ENCODE measurements at regions not wholly inside any gene's neighbourhood (a gene's known extent, or its start where the extent isn't known, plus 50 kb on each side); places are given as distances from the start of the nearest gene placed in this dataset.

DNA sequence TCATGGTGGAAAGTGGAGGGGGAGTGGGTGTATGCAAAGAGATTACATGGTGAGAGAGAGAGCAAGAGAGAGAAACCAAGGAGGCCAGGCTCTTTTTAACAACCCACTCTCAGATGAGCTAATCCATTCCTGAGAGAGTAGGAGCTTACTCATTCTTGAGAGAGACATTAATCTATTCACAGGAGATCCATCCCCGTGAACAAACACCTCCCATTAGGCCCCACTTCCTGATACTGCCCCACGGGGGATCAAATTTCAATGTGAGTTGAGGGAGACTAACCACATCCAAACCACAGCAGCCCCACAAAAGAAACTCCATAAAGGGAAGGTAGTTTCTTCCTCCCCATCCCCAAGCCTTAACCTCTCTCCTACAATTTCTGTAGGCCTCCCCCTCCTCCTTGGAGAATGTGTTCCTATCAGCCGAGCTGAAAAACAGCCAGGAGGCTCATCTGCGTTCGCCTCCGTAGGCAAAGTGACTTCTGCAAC is 450.0 kb downstream of the NPIPA7 start (continued):
- TF ChIP-seq CTCF (IDR thresholded peaks at IDR 0.05) = no peak

GRCh38 chr16:16830401-16830800 is 451.5 kb downstream of the NPIPA7 start:
- Histone ChIP-seq H3K4me2 (peak overlapping the region; percentile 53), H3K27ac (peak overlapping the region; percentile 84 to 92), H3K9me3 (peaks cover 4% of the 10 kb centered on the region; the same call in 1 of the 3 replicates), H3K4me3 (no peak overlapping the region), H3K4me1 (peaks cover 38% of the 10 kb centered on the region)
- 5% methylated on average over 1 of the region's 1 CpG for WGBS (ENCODE audit: missing lambda C conversion rate)
- TF ChIP-seq FOXS1 (CRISPR knock-in tag; IDR thresholded peaks at IDR 0.05) (no peak), CEBPB (IDR thresholded peaks at IDR 0.05) (peak in 1 of 2 experiments; percentile 24; a peak in 1 of 4 replicates), RCOR1 (IDR thresholded peaks at IDR 0.05; ENCODE audit: low read depth, low read length) (no peak), GATA3 (IDR thresholded peaks at IDR 0.05; ENCODE audit: borderline replicate concordance) (peak; percentile 13; the same call in 1 of the 2 replicates), JUN (IDR thresholded peaks at IDR 0.05) (peak; percentile 59 to 60; a peak in 2 of 5 replicates), EP300 (IDR thresholded peaks at IDR 0.05) (peak; percentile 41 to 73; a peak in 2 of 5 replicates)
- TF ChIP-seq, protein P1, sequence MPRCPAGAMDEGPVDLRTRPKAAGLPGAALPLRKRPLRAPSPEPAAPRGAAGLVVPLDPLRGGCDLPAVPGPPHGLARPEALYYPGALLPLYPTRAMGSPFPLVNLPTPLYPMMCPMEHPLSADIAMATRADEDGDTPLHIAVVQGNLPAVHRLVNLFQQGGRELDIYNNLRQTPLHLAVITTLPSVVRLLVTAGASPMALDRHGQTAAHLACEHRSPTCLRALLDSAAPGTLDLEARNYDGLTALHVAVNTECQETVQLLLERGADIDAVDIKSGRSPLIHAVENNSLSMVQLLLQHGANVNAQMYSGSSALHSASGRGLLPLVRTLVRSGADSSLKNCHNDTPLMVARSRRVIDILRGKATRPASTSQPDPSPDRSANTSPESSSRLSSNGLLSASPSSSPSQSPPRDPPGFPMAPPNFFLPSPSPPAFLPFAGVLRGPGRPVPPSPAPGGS (IDR thresholded peaks at IDR 0.05) = 0 out of 3 replicates have a peak, but pooled peaks have one; percentile 48
- POLR2A ChIA-PET = no interaction called here
- FAIRE-seq (no peak), ATAC-seq (peak; percentile 77 to 82), DNase-seq (ENCODE audit: low read depth in 1 of 2, low spot score in 1 of 2) (peak; percentile 25 to 80)
- CTCF ChIA-PET = no interaction called here

GRCh38 chr16:16830973-16831372 is 452.0 kb downstream of the NPIPA7 start:
- 3% methylated on average over 2 of the region's 2 CpGs for WGBS (ENCODE audit: missing lambda C conversion rate)
- ChIA-PET CTCF (no interaction called here), POLR2A (no interaction called here)
- H3K27ac ChIP-seq = peak overlapping the region; percentile 84 to 92
- H3K9me3 ChIP-seq = peaks cover 4% of the 10 kb centered on the region; the same call in 1 of the 3 replicates
- peak; percentile 36 for FAIRE-seq
- TF ChIP-seq JUNB (IDR thresholded peaks at IDR 0.05) = peak; percentile 84
- TF ChIP-seq ESRRA (IDR thresholded peaks at IDR 0.05; ENCODE audit: borderline replicate concordance, low read length) = no peak
- TF ChIP-seq RAD21 (conservative IDR thresholded peaks at IDR 0.05 in 1 of 2, IDR thresholded peaks at IDR 0.05 in 1 of 2) = peak in 1 of 2 experiments; percentile 17; a peak in 1 of 5 replicates
- no peak for TF ChIP-seq RCOR1 (IDR thresholded peaks at IDR 0.05; ENCODE audit: low read depth, low read length)
- TF ChIP-seq JUN (IDR thresholded peaks at IDR 0.05) = peak in 1 of 2 experiments; percentile 58; a peak in 1 of 5 replicates
- peak; percentile 21 to 36; a peak in 1 of 5 replicates for TF ChIP-seq EP300 (IDR thresholded peaks at IDR 0.05)
- TF ChIP-seq FOSL2 (IDR thresholded peaks at IDR 0.05) = peak; percentile 84
- peak; percentile 68 for TF ChIP-seq FOSL2 (CRISPR knock-in tag; IDR thresholded peaks at IDR 0.05)
- peak overlapping the region; percentile 53 for H3K4me2 ChIP-seq
- peak; percentile 38 to 72 for DNase-seq (ENCODE audit: low read depth in 1 of 2, low spot score in 1 of 2)
- H3K4me3 ChIP-seq = no peak overlapping the region
- peaks cover 40% of the 10 kb centered on the region for H3K4me1 ChIP-seq
- ATAC-seq = peak; percentile 82 to 84

GRCh38 chr16:16833165-16833564 is 454.2 kb downstream of the NPIPA7 start:
- Histone ChIP-seq H3K4me3 (peak overlapping the region; percentile 38), H3K27ac (peak overlapping the region; percentile 84 to 92), H3K4me2 (peak overlapping the region; percentile 65), H3K9me3 (peaks cover 7% of the 10 kb centered on the region; the same call in 2 of the 3 replicates), H3K4me1 (peaks cover 40% of the 10 kb centered on the region)
- DNase-seq (ENCODE audit: low read depth in 1 of 2, low spot score in 1 of 2) = peak in 1 of 2 experiments; percentile 60
- TF ChIP-seq, protein P2, sequence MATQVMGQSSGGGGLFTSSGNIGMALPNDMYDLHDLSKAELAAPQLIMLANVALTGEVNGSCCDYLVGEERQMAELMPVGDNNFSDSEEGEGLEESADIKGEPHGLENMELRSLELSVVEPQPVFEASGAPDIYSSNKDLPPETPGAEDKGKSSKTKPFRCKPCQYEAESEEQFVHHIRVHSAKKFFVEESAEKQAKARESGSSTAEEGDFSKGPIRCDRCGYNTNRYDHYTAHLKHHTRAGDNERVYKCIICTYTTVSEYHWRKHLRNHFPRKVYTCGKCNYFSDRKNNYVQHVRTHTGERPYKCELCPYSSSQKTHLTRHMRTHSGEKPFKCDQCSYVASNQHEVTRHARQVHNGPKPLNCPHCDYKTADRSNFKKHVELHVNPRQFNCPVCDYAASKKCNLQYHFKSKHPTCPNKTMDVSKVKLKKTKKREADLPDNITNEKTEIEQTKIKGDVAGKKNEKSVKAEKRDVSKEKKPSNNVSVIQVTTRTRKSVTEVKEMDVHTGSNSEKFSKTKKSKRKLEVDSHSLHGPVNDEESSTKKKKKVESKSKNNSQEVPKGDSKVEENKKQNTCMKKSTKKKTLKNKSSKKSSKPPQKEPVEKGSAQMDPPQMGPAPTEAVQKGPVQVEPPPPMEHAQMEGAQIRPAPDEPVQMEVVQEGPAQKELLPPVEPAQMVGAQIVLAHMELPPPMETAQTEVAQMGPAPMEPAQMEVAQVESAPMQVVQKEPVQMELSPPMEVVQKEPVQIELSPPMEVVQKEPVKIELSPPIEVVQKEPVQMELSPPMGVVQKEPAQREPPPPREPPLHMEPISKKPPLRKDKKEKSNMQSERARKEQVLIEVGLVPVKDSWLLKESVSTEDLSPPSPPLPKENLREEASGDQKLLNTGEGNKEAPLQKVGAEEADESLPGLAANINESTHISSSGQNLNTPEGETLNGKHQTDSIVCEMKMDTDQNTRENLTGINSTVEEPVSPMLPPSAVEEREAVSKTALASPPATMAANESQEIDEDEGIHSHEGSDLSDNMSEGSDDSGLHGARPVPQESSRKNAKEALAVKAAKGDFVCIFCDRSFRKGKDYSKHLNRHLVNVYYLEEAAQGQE (IDR thresholded peaks at IDR 0.05) = no peak
- TF ChIP-seq CHD4 (IDR thresholded peaks at IDR 0.05; ENCODE audit: borderline replicate concordance) (no peak), MYC (IDR thresholded peaks at IDR 0.05; ENCODE audit: borderline replicate concordance, low read length) (no peak), ZNF302 (CRISPR knock-in tag; IDR thresholded peaks at IDR 0.05) (no peak), GATA3 (IDR thresholded peaks at IDR 0.05; ENCODE audit: borderline replicate concordance) (no peak), MAX (IDR thresholded peaks at IDR 0.05) (0 out of 2 replicates have a peak, but pooled peaks have one; percentile 30), SMC3 (IDR thresholded peaks at IDR 0.05) (peak; percentile 20; the same call in 1 of the 3 replicates)
- 4% methylated on average over 3 of the region's 3 CpGs for WGBS (ENCODE audit: missing lambda C conversion rate)
- POLR2A ChIA-PET = no interaction called here
- peak in 1 of 2 experiments; percentile 18; a peak in 2 of 6 replicates for ATAC-seq
- FAIRE-seq = no peak
- CTCF ChIA-PET = interaction anchor here (0.6 kb wide), 1 partner anchor 355 kb away, joined by 3 read pairs; no protein-coding TSS in a partner anchor
